PC-9 (cell line): ENCODE measurements at regions not wholly inside any gene's neighbourhood (a gene's known extent, or its start where the extent isn't known, plus 50 kb on each side); places are given as distances from the start of the nearest gene placed in this dataset.

ENCODE experiments used
- BruUV-seq: library from RNA; stranded (reverse); fragments of 400-500 nt; replicated peaks from 2 replicates; lab custom pipeline; 2021; lab: Mats Ljungman, UMichigan
- CTCF ChIA-PET: fragments of 300-600 bp; sonication (Branson Sonifier 250); formaldehyde crosslinking; loops from one replicate; lab custom pipeline; 2022; ENCODE audit warnings: antibody characterized with exemption; lab: Charles Lee
- POLR2A ChIA-PET: fragments of 300-600 bp; sonication (Branson Sonifier 250); formaldehyde crosslinking; loops from one replicate; lab custom pipeline; 2022; ENCODE audit warnings: antibody characterized with exemption; ENCODE audit not compliant: unreplicated experiment; lab: Charles Lee
- DNase-seq, 2 experiments: peaks; one replicate each; pipeline versions ENCODE4 v3.0.0 to v3.0.0-alpha.2; 2015 to 2022; ENCODE audit warnings: mixed read lengths in 1 of 2
- H2AFZ ChIP-seq: fragments of 200-600 bp; sonication (generic); 2 replicates; pipeline ENCODE4 v1.8.1; 2017; ENCODE audit warnings: antibody characterized with exemption
- H3F3A ChIP-seq: fragments of 200-600 bp; sonication (generic); 2 replicates; pipeline ENCODE4 v1.8.1; 2017; ENCODE audit warnings: antibody characterized with exemption, mild to moderate bottlenecking, low read depth; ENCODE audit not compliant: insufficient read depth
- H3K27ac ChIP-seq: fragments of 200-600 bp; sonication (generic); 2 replicates; pipeline ENCODE4 v1.6.1; 2016; ENCODE audit warnings: mixed run types
- H3K27me3 ChIP-seq: fragments of 200-600 bp; sonication (generic); 2 replicates; pipeline ENCODE4 v1.6.1; 2016; ENCODE audit warnings: low read depth, mixed run types; ENCODE audit not compliant: insufficient read depth
- H3K36me3 ChIP-seq: fragments of 200-600 bp; sonication (generic); 2 replicates; pipeline ENCODE4 v1.6.1; 2016; ENCODE audit warnings: low read depth, mixed run types
- H3K4me1 ChIP-seq: fragments of 200-600 bp; sonication (generic); replicated peaks from 2 replicates; pipeline ENCODE4 v1.6.1; 2016; ENCODE audit warnings: mixed run types; ENCODE audit not compliant: insufficient read depth
- H3K4me2 ChIP-seq: fragments of 200-600 bp; sonication (generic); 2 replicates; pipeline ENCODE4 v1.6.1; 2017; ENCODE audit warnings: mixed run types
- H3K4me3 ChIP-seq: fragments of 200-600 bp; sonication (generic); 2 replicates; pipeline ENCODE4 v1.6.1; 2016; ENCODE audit warnings: mixed run types
- H3K79me2 ChIP-seq: fragments of 200-600 bp; sonication (generic); 2 replicates; pipeline ENCODE4 v1.6.1; 2017; ENCODE audit warnings: low read depth, mixed run types
- H3K9me2 ChIP-seq: fragments of 200-600 bp; sonication (generic); 2 replicates; pipeline ENCODE4 v1.8.1; 2017; ENCODE audit warnings: mild to moderate bottlenecking; ENCODE audit not compliant: insufficient read depth
- H3K9me3 ChIP-seq: fragments of 200-600 bp; sonication (generic); 2 replicates; pipeline ENCODE4 v1.8.1; 2016; ENCODE audit warnings: low read depth; ENCODE audit not compliant: insufficient read depth
- H4K20me1 ChIP-seq: fragments of 200-600 bp; sonication (generic); 2 replicates; pipeline ENCODE4 v1.8.1; 2017; ENCODE audit not compliant: insufficient read depth
- EZH2 ChIP-seq: fragments of 200-600 bp; sonication (generic); IDR thresholded peaks from 2 replicates; pipeline ENCODE4 v1.8.0; 2017; ENCODE audit warnings: antibody characterized with exemption, low read depth
- intact Hi-C: fragments of 100-400 bp; cut with micrococcal nuclease; formaldehyde crosslinking; loops from one replicate; pipeline ENCODE4 v1.10.0; 2022; ENCODE audit not compliant: unreplicated experiment
- TF ChIP-seq, protein P1 (sequence below): fragments of 200-600 bp; sonication (generic); conservative IDR thresholded peaks from 2 replicates; pipeline ENCODE4 v1.6.1; 2017; ENCODE audit warnings: mixed run types, antibody characterized with exemption, mild to moderate bottlenecking, moderate library complexity

DNA sequence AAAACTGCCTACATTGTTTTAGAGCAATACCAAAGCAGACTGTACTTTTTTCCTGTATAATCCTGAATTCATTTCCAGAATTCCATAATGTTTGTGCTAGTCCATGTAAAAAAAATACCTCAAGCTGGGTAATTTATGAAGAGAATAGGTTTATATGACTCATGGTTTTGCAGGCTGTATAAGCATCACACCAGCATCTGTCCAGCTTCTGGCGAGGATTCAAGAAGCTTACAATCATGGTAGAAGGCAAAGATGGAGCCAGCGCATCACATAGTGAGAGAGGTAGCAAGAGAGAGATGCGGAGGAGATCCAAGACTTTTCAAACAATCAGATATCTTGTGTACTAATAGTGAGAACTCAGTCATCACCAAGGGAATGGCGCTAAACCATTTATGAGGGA, 280.3 kb upstream of the CDH9 start:
- intact Hi-C loops, result loop anchor here (5.0 kb wide), 1 partner anchor 154 kb away; no protein-coding TSS in a partner anchor
- H3F3A ChIP-seq, result no peaks in the 10 kb centered on the region
- H4K20me1 ChIP-seq, result no peaks in the 10 kb centered on the region
- BruUV-seq, result no TSS peak
- H3K9me2 ChIP-seq, result no peaks in the 10 kb centered on the region
- no peaks in the 10 kb centered on the region for H3K27me3 ChIP-seq
- H3K36me3 ChIP-seq, result no peaks in the 10 kb centered on the region
- peaks cover 3% of the 10 kb centered on the region; the same call in 1 of the 2 replicates for H3K9me3 ChIP-seq
- TF ChIP-seq, protein P1, sequence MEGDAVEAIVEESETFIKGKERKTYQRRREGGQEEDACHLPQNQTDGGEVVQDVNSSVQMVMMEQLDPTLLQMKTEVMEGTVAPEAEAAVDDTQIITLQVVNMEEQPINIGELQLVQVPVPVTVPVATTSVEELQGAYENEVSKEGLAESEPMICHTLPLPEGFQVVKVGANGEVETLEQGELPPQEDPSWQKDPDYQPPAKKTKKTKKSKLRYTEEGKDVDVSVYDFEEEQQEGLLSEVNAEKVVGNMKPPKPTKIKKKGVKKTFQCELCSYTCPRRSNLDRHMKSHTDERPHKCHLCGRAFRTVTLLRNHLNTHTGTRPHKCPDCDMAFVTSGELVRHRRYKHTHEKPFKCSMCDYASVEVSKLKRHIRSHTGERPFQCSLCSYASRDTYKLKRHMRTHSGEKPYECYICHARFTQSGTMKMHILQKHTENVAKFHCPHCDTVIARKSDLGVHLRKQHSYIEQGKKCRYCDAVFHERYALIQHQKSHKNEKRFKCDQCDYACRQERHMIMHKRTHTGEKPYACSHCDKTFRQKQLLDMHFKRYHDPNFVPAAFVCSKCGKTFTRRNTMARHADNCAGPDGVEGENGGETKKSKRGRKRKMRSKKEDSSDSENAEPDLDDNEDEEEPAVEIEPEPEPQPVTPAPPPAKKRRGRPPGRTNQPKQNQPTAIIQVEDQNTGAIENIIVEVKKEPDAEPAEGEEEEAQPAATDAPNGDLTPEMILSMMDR, result no peak
- no peak overlapping the region for H3K27ac ChIP-seq
- POLR2A ChIA-PET, result no interaction called here
- DNase-seq, result no peak
- H3K4me1 ChIP-seq, result no peaks in the 10 kb centered on the region
- CTCF ChIA-PET, result no interaction called here
- no peak overlapping the region for H3K4me3 ChIP-seq
- no peaks in the 10 kb centered on the region for H3K79me2 ChIP-seq
- no peak overlapping the region for H2AFZ ChIP-seq
- H3K4me2 ChIP-seq, result no peak overlapping the region

DNA sequence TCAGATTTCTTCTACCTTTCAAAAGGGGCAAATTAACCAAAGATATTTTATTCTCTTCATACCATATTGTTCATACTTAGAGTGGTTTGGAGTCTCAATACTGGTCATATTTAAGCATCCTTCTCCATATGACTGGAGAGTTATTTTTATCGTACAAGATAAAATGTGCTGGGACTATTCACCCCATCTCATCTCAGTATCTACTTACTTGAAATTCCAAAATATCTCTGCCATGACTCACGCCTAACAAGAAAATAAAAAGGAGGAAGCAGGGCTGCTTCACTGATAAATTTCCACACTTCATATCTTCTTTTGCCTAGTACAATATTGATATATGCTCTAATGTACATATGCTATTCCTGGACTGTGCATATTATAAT, 277.9 kb upstream of the CDH9 start:
- intact Hi-C loops, result loop anchor here (2.0 to 5.0 kb wide), 2 partner anchors 73 to 156 kb away; no protein-coding TSS in a partner anchor
- H3K9me2 ChIP-seq, result no peaks in the 10 kb centered on the region
- H4K20me1 ChIP-seq, result no peaks in the 10 kb centered on the region
- POLR2A ChIA-PET, result no interaction called here
- CTCF ChIA-PET, result no interaction called here
- BruUV-seq, result no TSS peak
- no peak for DNase-seq
- no peak overlapping the region for H3K4me3 ChIP-seq
- no peaks in the 10 kb centered on the region for H3F3A ChIP-seq
- H3K79me2 ChIP-seq, result no peaks in the 10 kb centered on the region
- H3K27me3 ChIP-seq, result no peaks in the 10 kb centered on the region
- H3K9me3 ChIP-seq, result peaks cover 3% of the 10 kb centered on the region; the same call in 1 of the 2 replicates
- TF ChIP-seq EZH2, result no peak
- TF ChIP-seq, protein P1, result no peak
- no peak overlapping the region for H2AFZ ChIP-seq
- H3K36me3 ChIP-seq, result no peaks in the 10 kb centered on the region
- H3K4me2 ChIP-seq, result no peak overlapping the region
- no peaks in the 10 kb centered on the region for H3K4me1 ChIP-seq
- H3K27ac ChIP-seq, result no peak overlapping the region

DNA sequence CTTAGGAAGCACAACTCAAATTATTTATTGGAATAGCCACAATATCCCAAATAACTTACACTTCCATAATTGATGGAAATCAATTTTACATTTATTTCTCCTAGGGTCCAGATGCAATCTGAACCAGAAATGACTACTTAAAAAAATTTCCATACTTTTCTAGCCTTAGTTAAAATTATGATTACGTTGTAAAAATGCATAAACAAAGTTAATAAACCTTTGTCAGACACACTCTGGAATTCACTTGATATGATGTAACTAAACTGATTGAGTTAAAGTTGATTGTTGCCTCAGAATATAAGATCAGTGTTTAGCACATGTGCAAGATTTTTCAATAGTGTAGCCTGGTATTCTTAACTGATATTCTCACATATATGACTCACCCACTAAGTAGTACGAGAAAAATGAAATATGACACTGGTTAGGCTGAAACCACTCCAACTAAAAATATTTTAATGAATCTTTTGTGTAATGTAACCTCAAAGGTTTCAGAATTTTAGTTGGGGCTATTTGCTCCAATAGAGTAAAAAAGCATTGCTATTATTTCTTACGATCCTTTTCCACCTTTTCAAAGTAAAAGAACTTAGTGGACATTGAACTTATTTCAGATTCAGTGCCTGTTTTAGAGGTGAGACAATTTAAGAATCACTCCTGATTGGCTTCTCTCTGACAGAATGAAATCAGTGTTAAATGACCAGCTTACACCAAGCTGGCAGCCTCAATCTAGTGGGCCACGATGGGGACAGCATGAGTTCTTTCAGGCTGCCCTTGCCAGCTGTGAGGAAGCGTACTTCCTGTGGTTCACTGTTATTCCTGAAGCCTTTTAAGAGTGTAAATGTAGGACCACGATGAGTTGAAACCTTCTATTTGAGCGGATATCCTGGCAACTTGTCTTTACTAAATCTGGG, 277.2 kb upstream of the CDH9 start:
- DNase-seq, result peak in 1 of 2 experiments; percentile 26
- no TSS peak for BruUV-seq
- Histone ChIP-seq H3K27me3 (no peaks in the 10 kb centered on the region), H3K4me2 (no peak overlapping the region), H3K4me1 (no peaks in the 10 kb centered on the region), H3F3A (no peaks in the 10 kb centered on the region), H3K9me3 (peaks cover 3% of the 10 kb centered on the region; the same call in 1 of the 2 replicates), H3K9me2 (no peaks in the 10 kb centered on the region), H3K27ac (no peak overlapping the region), H3K79me2 (no peaks in the 10 kb centered on the region), H4K20me1 (no peaks in the 10 kb centered on the region), H3K36me3 (no peaks in the 10 kb centered on the region), H3K4me3 (no peak overlapping the region), H2AFZ (no peak overlapping the region)
- POLR2A ChIA-PET, result no interaction called here
- TF ChIP-seq EZH2, result no peak
- TF ChIP-seq, protein P1, result no peak
- intact Hi-C loops, result loop anchor here (2.0 to 5.0 kb wide), 2 partner anchors 73 to 157 kb away; no protein-coding TSS in a partner anchor
- CTCF ChIA-PET, result no interaction called here
